Chondrocyte (in vitro differentiated cells): ENCODE measurements at regions not wholly inside any gene's neighbourhood (a gene's known extent, or its start where the extent isn't known, plus 50 kb on each side); places are given as distances from the start of the nearest gene placed in this dataset.

Experiments
- DNase-seq: peaks from one replicate; pipeline ENCODE4 v3.0.0; 2021; ENCODE audit warnings: mixed read lengths, low spot score
- H3K27ac Mint-ChIP-seq: one replicate; pipeline ENCODE4 v1.8.0; 2021; ENCODE audit warnings: mild to moderate bottlenecking, moderate library complexity, mixed read lengths; ENCODE audit not compliant: unreplicated experiment
- H3K27me3 Mint-ChIP-seq: 2 replicates; pipeline ENCODE4 v1.8.0; 2021; ENCODE audit warnings: low read depth, mixed read lengths
- H3K36me3 Mint-ChIP-seq: 2 replicates; pipeline ENCODE4 v1.8.0; 2021; ENCODE audit warnings: low read depth, mixed read lengths
- H3K4me1 Mint-ChIP-seq: 2 replicates; pipeline ENCODE4 v1.8.0; 2021; ENCODE audit warnings: low read depth, mild to moderate bottlenecking, mixed read lengths
- H3K4me3 Mint-ChIP-seq: one replicate; pipeline ENCODE4 v1.8.0; 2021; ENCODE audit warnings: mild to moderate bottlenecking, moderate library complexity, mixed read lengths; ENCODE audit not compliant: unreplicated experiment
- H3K9me3 Mint-ChIP-seq: 2 replicates; pipeline ENCODE4 v1.8.0; 2021; ENCODE audit warnings: low read depth, mixed read lengths
- TF ChIP-seq, protein P1 (sequence below): fragments of 200-600 bp; sonication (generic); IDR thresholded peaks from 2 replicates; pipeline ENCODE4 v1.5.0; 2021; ENCODE audit warnings: antibody characterized with exemption, mild to moderate bottlenecking, moderate library complexity

DNA sequence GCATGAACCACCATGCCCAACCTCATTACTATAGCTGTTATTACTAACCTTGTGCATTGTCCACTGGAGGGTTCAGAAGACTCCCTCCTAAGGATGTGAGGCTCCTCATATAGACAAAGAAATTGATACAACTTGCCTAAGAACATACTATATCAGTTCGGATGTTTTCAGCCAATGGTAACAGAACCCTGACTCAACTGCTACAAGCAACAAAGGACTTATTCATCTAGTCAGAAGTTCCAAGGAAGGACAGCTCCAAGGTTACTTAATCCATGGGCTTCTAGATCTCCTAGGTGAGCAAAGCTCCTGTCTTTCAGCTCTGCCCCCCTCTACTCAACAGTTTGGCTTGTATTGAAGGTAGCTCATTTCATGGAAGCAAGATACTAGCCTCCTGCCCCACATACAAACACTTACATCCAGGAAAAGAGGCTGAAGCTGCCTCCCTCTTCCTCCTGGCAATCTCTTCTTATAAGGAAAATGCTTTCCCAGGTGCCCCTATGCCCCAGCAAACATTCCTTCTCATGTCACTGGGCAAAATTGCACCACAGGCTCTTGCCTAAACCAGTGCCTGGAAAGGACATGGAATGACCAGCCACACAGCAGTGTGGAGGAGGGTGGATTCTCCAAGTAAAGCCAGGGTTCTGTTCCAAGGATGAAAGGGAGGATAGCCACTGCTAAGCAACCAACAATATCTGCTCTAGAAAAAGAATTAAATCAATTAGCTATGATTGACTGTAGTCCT is 497.8 kb downstream of the FOXO1 start:
- no peak for DNase-seq
- H3K27me3 Mint-ChIP-seq, result peaks cover 2% of the 10 kb centered on the region
- TF ChIP-seq, protein P1, sequence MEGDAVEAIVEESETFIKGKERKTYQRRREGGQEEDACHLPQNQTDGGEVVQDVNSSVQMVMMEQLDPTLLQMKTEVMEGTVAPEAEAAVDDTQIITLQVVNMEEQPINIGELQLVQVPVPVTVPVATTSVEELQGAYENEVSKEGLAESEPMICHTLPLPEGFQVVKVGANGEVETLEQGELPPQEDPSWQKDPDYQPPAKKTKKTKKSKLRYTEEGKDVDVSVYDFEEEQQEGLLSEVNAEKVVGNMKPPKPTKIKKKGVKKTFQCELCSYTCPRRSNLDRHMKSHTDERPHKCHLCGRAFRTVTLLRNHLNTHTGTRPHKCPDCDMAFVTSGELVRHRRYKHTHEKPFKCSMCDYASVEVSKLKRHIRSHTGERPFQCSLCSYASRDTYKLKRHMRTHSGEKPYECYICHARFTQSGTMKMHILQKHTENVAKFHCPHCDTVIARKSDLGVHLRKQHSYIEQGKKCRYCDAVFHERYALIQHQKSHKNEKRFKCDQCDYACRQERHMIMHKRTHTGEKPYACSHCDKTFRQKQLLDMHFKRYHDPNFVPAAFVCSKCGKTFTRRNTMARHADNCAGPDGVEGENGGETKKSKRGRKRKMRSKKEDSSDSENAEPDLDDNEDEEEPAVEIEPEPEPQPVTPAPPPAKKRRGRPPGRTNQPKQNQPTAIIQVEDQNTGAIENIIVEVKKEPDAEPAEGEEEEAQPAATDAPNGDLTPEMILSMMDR, result no peak
- H3K27ac Mint-ChIP-seq, result no peak overlapping the region
- H3K4me3 Mint-ChIP-seq, result no peak overlapping the region
- H3K4me1 Mint-ChIP-seq, result peaks cover 15% of the 10 kb centered on the region
- H3K9me3 Mint-ChIP-seq, result no peaks in the 10 kb centered on the region
- no peaks in the 10 kb centered on the region for H3K36me3 Mint-ChIP-seq

DNA sequence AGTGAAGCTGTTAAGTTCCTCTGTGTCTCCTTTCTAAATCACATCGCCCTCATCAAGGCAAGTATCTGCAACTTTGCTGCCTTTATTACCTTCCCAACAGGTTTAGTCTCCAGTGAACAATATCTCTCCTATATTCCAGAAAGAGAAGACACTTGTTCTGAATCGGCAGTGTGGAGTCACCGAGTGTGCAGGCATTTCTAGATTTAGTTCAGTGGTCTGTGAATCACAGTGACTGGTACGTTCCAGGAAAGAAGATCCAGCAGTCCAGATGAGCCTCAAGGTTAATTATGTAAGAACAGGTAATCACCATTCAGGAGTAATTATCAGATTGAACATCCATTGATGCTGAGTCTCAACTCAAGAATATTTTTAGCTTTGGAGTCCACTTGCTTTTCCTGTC is 497.0 kb downstream of the FOXO1 start:
- TF ChIP-seq, protein P1, result no peak
- H3K9me3 Mint-ChIP-seq, result no peaks in the 10 kb centered on the region
- H3K4me1 Mint-ChIP-seq, result peaks cover 7% of the 10 kb centered on the region
- no peak overlapping the region for H3K4me3 Mint-ChIP-seq
- no peak for DNase-seq
- peaks cover 2% of the 10 kb centered on the region for H3K27me3 Mint-ChIP-seq
- no peaks in the 10 kb centered on the region for H3K36me3 Mint-ChIP-seq
- no peak overlapping the region for H3K27ac Mint-ChIP-seq

DNA sequence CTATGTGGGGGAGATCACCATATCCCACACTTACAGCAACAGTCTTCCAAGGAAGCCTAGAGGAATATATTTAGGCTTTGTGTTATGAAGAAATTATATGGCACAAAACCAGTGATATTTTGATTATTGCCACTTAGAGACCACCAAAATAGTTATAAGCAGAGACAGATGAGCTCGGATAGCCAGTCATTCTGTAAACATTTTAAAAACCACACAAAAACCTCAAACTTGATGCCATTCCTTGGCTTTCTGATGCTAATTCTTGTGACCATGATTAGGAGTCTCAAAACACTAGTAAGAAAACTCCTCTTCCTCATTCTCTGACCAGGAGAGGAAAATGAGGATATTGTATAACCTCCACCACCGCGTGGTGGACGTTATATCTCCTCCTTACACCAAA is 496.4 kb downstream of the FOXO1 start:
- Mint-ChIP-seq H3K4me1 (peaks cover 6% of the 10 kb centered on the region), H3K4me3 (no peak overlapping the region), H3K9me3 (no peaks in the 10 kb centered on the region), H3K27ac (no peak overlapping the region), H3K27me3 (peaks cover 2% of the 10 kb centered on the region), H3K36me3 (no peaks in the 10 kb centered on the region)
- DNase-seq, result no peak
- TF ChIP-seq, protein P1, result no peak

DNA sequence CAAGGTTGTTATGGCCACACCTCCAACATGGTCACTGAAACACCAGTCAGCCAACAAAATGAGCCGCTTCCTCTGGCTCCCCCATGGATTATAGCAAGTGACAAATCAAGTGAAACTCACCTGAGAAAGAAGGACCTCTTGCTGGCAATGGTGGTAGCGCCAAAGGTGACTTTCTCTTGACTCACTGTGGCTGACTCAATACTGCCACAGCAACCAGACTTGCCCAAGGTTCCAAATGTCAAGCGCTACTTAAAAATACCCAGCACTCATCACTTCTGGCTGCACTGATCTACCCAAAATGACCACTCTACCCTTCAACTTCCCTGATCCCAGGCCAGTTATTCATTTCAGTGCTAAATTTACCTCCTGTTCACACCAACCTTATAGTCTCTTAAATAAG is 495.5 kb downstream of the FOXO1 start:
- Mint-ChIP-seq H3K27ac (no peak overlapping the region), H3K4me3 (no peak overlapping the region), H3K4me1 (peaks cover 5% of the 10 kb centered on the region), H3K36me3 (no peaks in the 10 kb centered on the region), H3K9me3 (no peaks in the 10 kb centered on the region), H3K27me3 (no peaks in the 10 kb centered on the region)
- TF ChIP-seq, protein P1, result no peak
- DNase-seq, result no peak

DNA sequence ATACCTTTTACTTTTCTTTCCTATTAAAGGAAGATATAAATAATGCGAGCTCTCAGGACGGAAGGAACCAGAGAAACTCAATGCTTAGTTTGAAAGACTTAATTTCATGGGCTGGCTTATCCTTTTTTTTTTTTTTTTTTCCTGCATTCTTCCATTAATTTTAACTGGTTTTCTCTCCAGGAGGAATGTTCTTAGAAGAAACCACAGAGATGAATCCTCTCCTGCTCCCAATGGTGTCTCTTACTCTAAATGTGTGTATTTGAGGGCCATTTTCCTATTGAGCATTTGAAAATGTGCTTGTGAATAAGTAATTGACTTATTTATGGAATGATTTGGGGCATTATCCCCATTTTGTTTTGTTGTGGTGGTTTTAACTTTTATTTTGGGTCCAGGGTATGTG is 494.9 kb downstream of the FOXO1 start:
- Mint-ChIP-seq H3K9me3 (no peaks in the 10 kb centered on the region), H3K27me3 (no peaks in the 10 kb centered on the region), H3K27ac (no peak overlapping the region), H3K4me1 (peaks cover 5% of the 10 kb centered on the region), H3K36me3 (no peaks in the 10 kb centered on the region), H3K4me3 (no peak overlapping the region)
- no peak for DNase-seq
- TF ChIP-seq, protein P1, result no peak
